CD14-positive monocyte (primary cell): ENCODE measurements at regions not wholly inside any gene's neighbourhood (a gene's known extent, or its start where the extent isn't known, plus 50 kb on each side); places are given as distances from the start of the nearest gene placed in this dataset.

Experiments used
- DNase-seq, 3 donors: peaks; one replicate each; pipeline ENCODE4 v3.0.0-alpha.2; 2011 to 2022
- H2AFZ ChIP-seq: 2 replicates; pipeline ENCODE4 v1.6.0; 2012; ENCODE audit warnings: mild to moderate bottlenecking, low read depth, low read length, inconsistent platforms; ENCODE audit not compliant: insufficient read depth, poor library complexity, severe bottlenecking
- H3K27ac ChIP-seq, 2 donors: 1 replicate in 1 of 2; 2 replicates in 1 of 2; pipeline ENCODE4 v1.5.1; 2012 to 2013; ENCODE audit warnings: low read length in 2 of 2, control low read depth in 1 of 2, inconsistent platforms in 1 of 2, low read depth in 1 of 2, mild to moderate bottlenecking in 1 of 2
- H3K27me3 ChIP-seq, 2 donors: one replicate each; pipeline versions ENCODE4 v1.6.0 to v1.6.1; 2011 to 2013; ENCODE audit warnings: low read length in 2 of 2; ENCODE audit not compliant: control insufficient read depth in 2 of 2, insufficient read depth in 2 of 2
- H3K36me3 ChIP-seq, 2 donors: replicated peaks in 1 of 2; 1 replicate in 1 of 2; 2 replicates in 1 of 2; pipeline versions ENCODE4 v1.5.1 to v1.6.1; 2012 to 2013; ENCODE audit warnings: low read length in 2 of 2, control low read depth in 1 of 2, inconsistent platforms in 1 of 2, mild to moderate bottlenecking in 1 of 2; ENCODE audit not compliant: insufficient read depth in 2 of 2, control insufficient read depth in 1 of 2
- H3K4me1 ChIP-seq, 2 donors: 1 replicate in 1 of 2; 2 replicates in 1 of 2; pipeline versions ENCODE4 v1.5.1 to v1.6.1; 2012 to 2013; ENCODE audit warnings: low read length in 2 of 2, control low read depth in 1 of 2, inconsistent platforms in 1 of 2, mild to moderate bottlenecking in 1 of 2, moderate library complexity in 1 of 2; ENCODE audit not compliant: insufficient read depth in 2 of 2, control insufficient read depth in 1 of 2
- H3K4me2 ChIP-seq: replicated peaks from 2 replicates; pipeline ENCODE3; 2012; ENCODE audit warnings: low read length, moderate library complexity, mild to moderate bottlenecking; ENCODE audit not compliant: poor library complexity, severe bottlenecking; ENCODE audit errors: extremely low read depth
- H3K4me3 ChIP-seq, 3 experiments: fragments of 200-600 bp in 1 of 3; sonication (generic) in 1 of 3; replicated peaks in 1 of 3; 1 replicate in 2 of 3; 2 replicates in 1 of 3; pipeline ENCODE4 v1.5.1; 2011 to 2013; ENCODE audit warnings: low read length in 3 of 3, mild to moderate bottlenecking in 3 of 3, control low read depth in 2 of 3, low read depth in 2 of 3, inconsistent platforms in 1 of 3, moderate library complexity in 1 of 3
- H3K79me2 ChIP-seq: 2 replicates; pipeline ENCODE4 v1.6.0; 2012; ENCODE audit warnings: mild to moderate bottlenecking, control low read depth, inconsistent platforms, low read length, moderate library complexity; ENCODE audit not compliant: insufficient read depth
- H3K9ac ChIP-seq: 2 replicates; pipeline ENCODE4 v1.6.0; 2017; ENCODE audit warnings: low read length, mild to moderate bottlenecking; ENCODE audit not compliant: insufficient read depth, poor library complexity, severe bottlenecking
- H3K9me3 ChIP-seq, 2 donors: replicated peaks in 1 of 2; 1 replicate in 1 of 2; 2 replicates in 1 of 2; pipeline versions ENCODE4 v1.5.1 to v1.6.1; 2012 to 2013; ENCODE audit warnings: low read length in 2 of 2, control low read depth in 1 of 2; ENCODE audit not compliant: control insufficient read depth in 1 of 2, insufficient read depth in 1 of 2
- H4K20me1 ChIP-seq: 2 replicates; pipeline ENCODE4 v1.6.0; 2012; ENCODE audit warnings: mild to moderate bottlenecking, low read length, control low read depth, moderate library complexity; ENCODE audit not compliant: insufficient read depth
- H3K27ac Mint-ChIP-seq, 7 donors: one replicate each; pipeline ENCODE4 v1.8.0; 2020; ENCODE audit warnings: mild to moderate bottlenecking in 7 of 7, mixed read lengths in 7 of 7, moderate library complexity in 6 of 7, inconsistent platforms in 2 of 7
- H3K27me3 Mint-ChIP-seq, 3 donors: one replicate each; pipeline ENCODE4 v1.8.0; 2021 to 2022; ENCODE audit warnings: low read depth in 3 of 3, mild to moderate bottlenecking in 3 of 3, mixed read lengths in 3 of 3, moderate library complexity in 3 of 3, inconsistent platforms in 1 of 3
- H3K36me3 Mint-ChIP-seq, 2 donors: one replicate each; pipeline ENCODE4 v1.8.0; 2020; ENCODE audit warnings: mixed read lengths in 2 of 2, inconsistent platforms in 1 of 2, mild to moderate bottlenecking in 1 of 2
- H3K4me1 Mint-ChIP-seq: one replicate; pipeline ENCODE4 v1.8.0; 2020; ENCODE audit warnings: mild to moderate bottlenecking, mixed read lengths
- H3K4me3 Mint-ChIP-seq, 2 donors: one replicate each; pipeline ENCODE4 v1.8.0; 2020; ENCODE audit warnings: mild to moderate bottlenecking in 2 of 2, mixed read lengths in 2 of 2, moderate library complexity in 1 of 2
- H3K9me3 Mint-ChIP-seq, 7 donors: one replicate each; pipeline ENCODE4 v1.8.0; 2020 to 2022; ENCODE audit warnings: mixed read lengths in 7 of 7, mild to moderate bottlenecking in 6 of 7, moderate library complexity in 6 of 7, inconsistent platforms in 2 of 7
- CTCF ChIP-seq: fragments of 200-600 bp; IDR thresholded peaks from one replicate; pipeline ENCODE4 v1.8.0; 2022; ENCODE audit warnings: antibody characterized with exemption, mild to moderate bottlenecking
- WGBS: methylation state at CpG from one replicate; pipeline ENCODE4 v1.1.5; 2013; ENCODE audit warnings: missing lambda C conversion rate; ENCODE audit not compliant: insufficient coverage; 5-methylcytosine and 5-hydroxymethylcytosine counted together
- intact Hi-C, 2 donors: fragments of 100-400 bp; cut with micrococcal nuclease; formaldehyde crosslinking; loops; one replicate each; pipeline versions ENCODE4 v1.15.0 to v1.15.1; 2023

- Histone ChIP-seq H3K36me3 (no peaks in the 10 kb centered on the region), H3K9me3 (peaks cover 16 to 20% of the 10 kb centered on the region in 2 donors), H3K9ac (no peak overlapping the region), H2AFZ (no peak overlapping the region), H4K20me1 (no peaks in the 10 kb centered on the region), H3K4me3 (no peak overlapping the region), H3K79me2 (no peaks in the 10 kb centered on the region), H3K27ac (no peak overlapping the region), H3K4me2 (no peak overlapping the region), H3K4me1 (no peaks in the 10 kb centered on the region), H3K27me3 (no peaks in the 10 kb centered on the region)
- no peak for TF ChIP-seq CTCF
- H3K36me3 Mint-ChIP-seq, result no peaks in the 10 kb centered on the region
- H3K4me1 Mint-ChIP-seq, result no peaks in the 10 kb centered on the region
- no peak for DNase-seq
- no peaks in the 10 kb centered on the region for H3K27me3 Mint-ChIP-seq
- intact Hi-C loops, result no loop called here
- peaks cover 4 to 20% (median 7%) of the 10 kb centered on the region in 7 donors for H3K9me3 Mint-ChIP-seq
- WGBS, result 90% methylated on average over 2 of the region's 3 CpGs
- H3K27ac Mint-ChIP-seq, result no peak overlapping the region
- no peak overlapping the region for H3K4me3 Mint-ChIP-seq
These were observed 1085.4 kb upstream of the SORCS1 start for GRCh38 chr10:108249940-108250339.

- H4K20me1 ChIP-seq, result no peaks in the 10 kb centered on the region
- no peaks in the 10 kb centered on the region for H3K79me2 ChIP-seq
- H3K4me3 ChIP-seq, result no peak overlapping the region
- Mint-ChIP-seq H3K9me3 (peaks cover 2 to 23% (median 10%) of the 10 kb centered on the region in 7 donors), H3K36me3 (no peaks in the 10 kb centered on the region), H3K27ac (no peak overlapping the region), H3K4me3 (no peak overlapping the region), H3K4me1 (no peaks in the 10 kb centered on the region), H3K27me3 (no peaks in the 10 kb centered on the region)
- DNase-seq, result no peak
- H3K27ac ChIP-seq, result no peak overlapping the region
- H3K9me3 ChIP-seq, result peaks cover 31% of the 10 kb centered on the region in 2 donors
- H3K4me2 ChIP-seq, result no peak overlapping the region
- no peak overlapping the region for H3K9ac ChIP-seq
- H3K27me3 ChIP-seq, result no peaks in the 10 kb centered on the region
- no peak for TF ChIP-seq CTCF
- H3K36me3 ChIP-seq, result no peaks in the 10 kb centered on the region
- no peaks in the 10 kb centered on the region for H3K4me1 ChIP-seq
- WGBS, result 85% methylated on average over 5 of the region's 9 CpGs
- no peak overlapping the region for H2AFZ ChIP-seq
- intact Hi-C loops, result no loop called here
These were observed 1080.1 kb upstream of the SORCS1 start for GRCh38 chr10:108244443-108245228.
